Peyer's patch (tissue), 4 donors: ENCODE measurements at regions not wholly inside any gene's neighbourhood (a gene's known extent, or its start where the extent isn't known, plus 50 kb on each side); places are given as distances from the start of the nearest gene placed in this dataset.
"Not testable (repeated sequence)": the region's sequence is repeated elsewhere in the genome, so short reads cannot be mapped to it uniquely, and the experiment has no call there.

Experiments used
- CTCF ChIP-seq, 6 experiments: fragments of 450-650 bp in 4 of 6; fragments of 200-600 bp in 2 of 6; sonication (generic) in 1 of 6; IDR thresholded peaks; one replicate each; pipeline ENCODE4 v1.5.1; 2017 to 2019; ENCODE audit warnings: antibody characterized with exemption in 6 of 6, mild to moderate bottlenecking in 3 of 6, moderate library complexity in 1 of 6
- POLR2A ChIP-seq, 2 donors: fragments of 450-650 bp; IDR thresholded peaks; one replicate each; pipeline ENCODE4 v1.5.1; 2017; ENCODE audit warnings: antibody characterized with exemption in 2 of 2, mild to moderate bottlenecking in 2 of 2, moderate library complexity in 2 of 2

- TF ChIP-seq CTCF, POLR2A (IDR thresholded peaks at IDR 0.05): not testable (repeated sequence)
These were observed 418.4 kb downstream of the KIF20B start for GRCh38 chr10:90119631-90120280.
